ENCODE measurements at regions not wholly inside any gene's neighbourhood (a gene's known extent, or its start where the extent isn't known, plus 50 kb on each side); places are given as distances from the start of the nearest gene placed in this dataset.
A peak's percentile ranks its signal among the peaks of the same experiment; 100 is the strongest.
"Not testable (repeated sequence)": the region's sequence is repeated elsewhere in the genome, so short reads cannot be mapped to it uniquely, and the experiment has no call there.

- DNase-seq (ENCODE audit: low spot score): no peak
Observed at GRCh38 chr19:29054886-29055675, 157.9 kb downstream of the UQCRFS1 start.

GRCh38 chr19:29048873-29049272, 164.1 kb downstream of the UQCRFS1 start:
- DNase-seq (ENCODE audit: low spot score): no peak

- no peak for DNase-seq (ENCODE audit: low spot score)
Observed at GRCh38 chr19:29045679-29046254, 167.2 kb downstream of the UQCRFS1 start.

- no peak for DNase-seq (ENCODE audit: low spot score)
Observed at GRCh38 chr19:29044037-29044436, 168.9 kb downstream of the UQCRFS1 start.

GRCh38 chr19:29042450-29042849, 170.5 kb downstream of the UQCRFS1 start:
- DNase-seq (ENCODE audit: low spot score): no peak

- DNase-seq (ENCODE audit: low spot score): no peak
Observed at GRCh38 chr19:29040951-29041350, 172.0 kb downstream of the UQCRFS1 start.

- no peak for DNase-seq (ENCODE audit: low spot score)
Observed at GRCh38 chr19:29040292-29040691, 172.7 kb downstream of the UQCRFS1 start.

- not testable (repeated sequence) for DNase-seq (ENCODE audit: low spot score)
Observed at GRCh38 chr19:29039036-29039435, 173.9 kb downstream of the UQCRFS1 start.

GRCh38 chr19:29031216-29031615, 181.7 kb downstream of the UQCRFS1 start:
- DNase-seq (ENCODE audit: low spot score): no peak

- no peak for DNase-seq (ENCODE audit: low spot score)
Observed at GRCh38 chr19:29029268-29029958, 183.5 kb downstream of the UQCRFS1 start.

GRCh38 chr19:29022599-29022998, 190.4 kb downstream of the UQCRFS1 start:
- no peak for DNase-seq (ENCODE audit: low spot score)

GRCh38 chr19:29022165-29022564, 190.8 kb downstream of the UQCRFS1 start:
- no peak for DNase-seq (ENCODE audit: low spot score)

- no peak for DNase-seq (ENCODE audit: low spot score)
Observed at GRCh38 chr19:29021232-29021916, 191.6 kb downstream of the UQCRFS1 start.

- DNase-seq (ENCODE audit: low spot score): no peak
Observed at GRCh38 chr19:29019403-29019802, 193.5 kb downstream of the UQCRFS1 start.

GRCh38 chr19:29018542-29018941, 194.4 kb downstream of the UQCRFS1 start:
- DNase-seq (ENCODE audit: low spot score): no peak

GRCh38 chr19:29017788-29018187, 195.2 kb downstream of the UQCRFS1 start:
- no peak for DNase-seq (ENCODE audit: low spot score)

GRCh38 chr19:29016926-29017760, 195.8 kb downstream of the UQCRFS1 start:
- DNase-seq (ENCODE audit: low spot score): no peak

GRCh38 chr19:29016353-29016752, 196.6 kb downstream of the UQCRFS1 start:
- no peak for DNase-seq (ENCODE audit: low spot score)

- no peak for DNase-seq (ENCODE audit: low spot score)
Observed at GRCh38 chr19:29015569-29015968, 197.4 kb downstream of the UQCRFS1 start.

- no peak for DNase-seq (ENCODE audit: low spot score)
Observed at GRCh38 chr19:29014857-29015436, 198.0 kb downstream of the UQCRFS1 start.

GRCh38 chr19:29013988-29014387, 199.0 kb downstream of the UQCRFS1 start:
- DNase-seq (ENCODE audit: low spot score): peak; percentile 39

Measured in D341Med (cell line).